H1 (cell line): ENCODE measurements at regions not wholly inside any gene's neighbourhood (a gene's known extent, or its start where the extent isn't known, plus 50 kb on each side); places are given as distances from the start of the nearest gene placed in this dataset.

Source experiments
- CEBPB ChIP-seq: IDR thresholded peaks from 2 replicates; pipeline ENCODE4 v1.6.1; 2012; ENCODE audit warnings: low read depth, low read length
- JUND ChIP-seq: IDR thresholded peaks from 2 replicates; pipeline ENCODE4 v1.6.1; 2011; ENCODE audit warnings: mild to moderate bottlenecking, improper control_type of control experiment, low read length
- SIX5 ChIP-seq: IDR thresholded peaks from 2 replicates; pipeline ENCODE4 v1.6.1; 2011; ENCODE audit warnings: mild to moderate bottlenecking, low read depth, low read length
- SP2 ChIP-seq: IDR thresholded peaks from 2 replicates; pipeline ENCODE4 v1.6.1; 2012; ENCODE audit warnings: mild to moderate bottlenecking, low read length, inconsistent platforms

GRCh38 chr13:90713441-90714133 lies 633.9 kb upstream of the MIR17HG start (continued):
- TF ChIP-seq JUND = no peak
- no peak for TF ChIP-seq CEBPB
- TF ChIP-seq SP2 = no peak
- TF ChIP-seq SIX5 = no peak
